NCI-H1092 treated with DMSO at 0.1 percent for 48 hours (cell line): ENCODE measurements at regions not wholly inside any gene's neighbourhood (a gene's known extent, or its start where the extent isn't known, plus 50 kb on each side); places are given as distances from the start of the nearest gene placed in this dataset.

Experiments used
- DNase-seq: peaks from one replicate; lab custom pipeline; 2025; lab: John Stamatoyannopoulos, UW

DNA sequence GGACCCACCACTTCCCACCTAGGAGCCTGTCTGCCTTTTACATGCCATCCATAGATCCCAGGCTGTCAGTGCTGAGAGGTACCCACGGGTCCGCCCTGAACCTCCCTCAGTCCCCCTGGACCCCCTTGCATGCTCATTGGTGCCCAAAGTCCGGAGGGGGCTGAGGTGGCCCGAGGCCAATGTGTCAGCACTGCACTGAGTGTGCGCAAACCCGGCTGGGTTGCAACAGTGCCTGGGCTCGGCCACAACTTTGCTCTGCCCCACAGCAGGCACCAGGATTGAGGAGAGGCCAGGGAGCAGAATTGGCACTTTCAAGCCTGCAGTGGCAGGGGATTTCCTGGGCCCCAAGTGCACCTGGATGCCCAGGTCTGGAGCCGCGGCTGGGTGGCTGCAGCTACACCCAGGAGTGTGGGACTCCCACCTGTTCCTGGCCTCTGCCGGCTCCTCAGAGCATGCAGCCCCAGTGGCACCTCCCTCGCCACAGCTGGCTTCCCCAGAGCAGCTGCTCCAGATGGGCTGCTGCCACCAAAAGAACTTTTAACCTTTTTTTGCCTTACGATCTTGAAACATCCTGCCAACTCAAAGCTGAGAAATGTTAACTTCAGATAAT is 837.0 kb downstream of the SLITRK6 start:
- no peak for DNase-seq

DNA sequence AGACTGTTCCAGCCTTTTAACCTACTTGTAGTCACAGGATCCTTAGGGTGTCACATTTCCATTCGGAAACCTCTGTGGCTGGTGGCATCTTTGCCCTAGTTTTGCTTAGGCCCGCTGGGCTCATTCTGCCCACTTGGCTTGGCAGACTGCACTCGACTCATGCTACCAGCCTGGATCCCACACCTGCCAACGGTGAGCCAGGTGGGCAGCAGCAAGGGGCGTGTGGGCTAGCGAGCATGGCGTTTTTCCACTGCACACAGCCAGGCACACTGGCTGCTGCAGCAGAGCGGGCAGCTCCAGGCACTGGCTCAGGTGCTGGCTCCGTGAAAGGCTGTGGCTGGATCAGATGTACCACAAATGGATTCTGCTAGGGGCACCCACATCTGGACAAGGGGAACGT is 838.2 kb downstream of the SLITRK6 start:
- no peak for DNase-seq

DNA sequence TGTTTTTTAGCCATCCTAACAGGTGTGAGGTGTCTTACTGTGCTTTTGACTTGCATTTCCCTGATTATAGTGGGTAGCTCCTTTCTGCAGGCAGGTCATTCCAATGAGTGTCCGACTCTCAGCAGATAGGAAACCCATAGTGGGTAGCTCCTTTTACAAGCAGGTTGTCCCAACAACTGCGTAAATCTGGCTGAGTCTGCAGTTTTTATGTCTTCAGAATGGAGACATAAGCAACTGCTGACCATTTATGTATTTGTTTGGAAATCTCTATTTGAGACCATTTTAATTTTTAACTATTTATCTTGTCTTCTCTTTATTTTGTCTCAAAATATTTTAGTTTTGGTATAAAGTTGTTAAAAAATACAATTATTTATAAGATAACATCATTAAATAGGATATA is 839.4 kb downstream of the SLITRK6 start:
- no peak for DNase-seq

DNA sequence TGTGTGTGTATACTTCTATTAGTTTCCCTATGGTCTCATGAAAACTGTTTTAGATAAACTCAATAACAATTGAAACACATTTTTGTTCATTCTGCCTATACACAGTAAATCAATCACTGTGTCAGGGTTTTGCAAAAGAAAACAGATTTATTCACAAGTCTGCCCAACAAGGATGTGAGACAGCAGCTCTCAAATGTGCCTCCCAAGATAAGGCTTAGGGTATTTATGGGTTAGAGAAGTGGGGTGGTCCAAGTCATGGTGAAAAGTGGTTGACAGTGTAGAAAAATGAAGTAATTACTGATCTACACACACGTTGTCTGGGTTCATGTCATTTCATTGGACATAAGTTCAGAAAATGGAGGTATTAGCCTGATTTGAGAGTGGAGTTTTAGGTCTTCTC is 844.6 kb downstream of the SLITRK6 start:
- DNase-seq = no peak

DNA sequence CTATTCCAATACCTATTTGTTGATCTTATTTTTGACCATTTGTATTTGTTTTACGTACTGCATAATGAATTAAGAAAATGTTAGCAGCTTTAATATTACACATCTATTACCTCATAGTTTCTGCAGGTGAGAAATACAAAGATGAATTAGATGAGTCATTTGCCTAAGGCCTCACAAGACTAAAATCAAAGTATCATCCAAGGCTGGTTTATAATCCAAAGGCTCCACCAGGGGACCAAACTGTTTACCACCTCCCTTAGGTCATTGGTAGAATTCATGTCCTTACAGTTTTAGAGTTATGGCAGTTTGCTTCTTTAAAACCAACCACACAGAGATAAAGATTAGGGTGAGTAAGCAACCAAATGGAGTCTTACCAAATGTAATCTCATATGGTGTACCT is 848.1 kb downstream of the SLITRK6 start:
- DNase-seq = no peak

DNA sequence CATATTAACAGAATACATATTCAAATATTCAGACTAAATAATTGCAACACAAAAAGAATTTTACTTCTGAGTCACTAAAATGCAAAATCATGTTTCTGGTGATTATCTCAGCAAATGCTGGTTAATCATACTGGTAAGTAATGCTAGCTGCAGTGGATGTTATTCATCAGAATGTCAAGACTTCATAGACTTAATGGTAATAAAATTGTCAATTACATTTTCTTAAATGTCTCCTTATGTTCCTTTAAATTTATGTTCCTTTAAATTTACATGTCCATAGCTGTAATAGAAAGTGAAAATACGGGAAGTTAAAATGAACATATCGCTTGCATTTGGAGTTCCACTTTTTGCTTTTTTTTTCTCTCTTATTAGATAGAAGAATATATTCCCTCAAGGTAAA is 853.0 kb downstream of the SLITRK6 start:
- no peak for DNase-seq

DNA sequence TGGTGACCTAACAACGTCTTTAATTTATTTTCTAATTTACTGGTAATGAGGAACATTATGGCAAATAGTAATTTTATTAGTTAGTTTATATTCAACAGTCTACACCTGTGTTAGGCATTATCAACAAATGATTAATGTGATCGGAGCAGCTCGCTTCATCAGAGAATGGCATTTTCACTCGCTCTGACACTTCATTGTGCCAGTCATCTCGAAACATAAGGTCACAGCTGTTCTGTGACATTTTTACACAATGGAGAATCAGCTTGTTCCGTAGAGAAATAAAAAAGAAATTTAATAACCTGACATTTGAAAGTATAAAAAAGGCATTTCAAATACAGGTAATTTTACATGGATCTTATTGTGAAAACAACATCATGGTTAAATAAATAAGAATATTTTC is 858.4 kb downstream of the SLITRK6 start:
- DNase-seq = no peak

DNA sequence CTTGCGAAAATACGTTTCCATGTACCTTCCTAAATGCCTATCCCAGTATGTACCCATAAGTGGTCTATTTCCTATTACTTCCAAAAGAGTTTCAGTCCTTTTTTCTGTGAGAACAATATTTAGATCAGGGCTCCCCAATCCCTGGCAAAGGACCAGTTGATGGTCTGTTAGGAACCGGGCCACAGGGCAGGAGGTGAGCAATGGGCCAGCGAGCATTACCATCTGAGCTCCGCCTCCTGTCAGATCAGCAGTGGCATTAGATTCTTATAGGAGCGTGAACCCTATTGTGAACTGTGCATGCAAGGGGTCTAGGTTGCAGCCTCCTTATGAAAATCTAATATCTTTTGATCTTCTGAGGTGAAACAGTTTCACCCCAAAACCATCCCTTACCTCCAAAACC is 859.1 kb downstream of the SLITRK6 start:
- no peak for DNase-seq

DNA sequence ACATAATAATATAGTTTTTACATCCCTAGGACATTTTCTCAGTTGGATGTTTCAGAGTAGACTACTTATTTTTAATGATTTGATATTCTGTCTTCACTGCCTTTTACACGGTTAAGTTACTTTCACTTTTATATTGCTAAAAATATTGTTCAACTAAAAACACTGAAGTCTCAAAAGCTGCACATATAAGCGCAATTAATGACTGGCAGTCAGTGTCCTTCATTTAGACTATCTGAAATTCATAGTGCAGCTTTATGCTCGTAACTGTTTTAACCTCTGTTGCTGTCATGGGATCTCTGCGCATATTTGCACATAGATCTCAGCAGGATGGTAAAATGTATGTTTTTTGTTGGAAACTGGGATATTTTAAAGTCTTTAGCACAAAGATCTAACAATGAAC is 864.3 kb downstream of the SLITRK6 start:
- DNase-seq = no peak

DNA sequence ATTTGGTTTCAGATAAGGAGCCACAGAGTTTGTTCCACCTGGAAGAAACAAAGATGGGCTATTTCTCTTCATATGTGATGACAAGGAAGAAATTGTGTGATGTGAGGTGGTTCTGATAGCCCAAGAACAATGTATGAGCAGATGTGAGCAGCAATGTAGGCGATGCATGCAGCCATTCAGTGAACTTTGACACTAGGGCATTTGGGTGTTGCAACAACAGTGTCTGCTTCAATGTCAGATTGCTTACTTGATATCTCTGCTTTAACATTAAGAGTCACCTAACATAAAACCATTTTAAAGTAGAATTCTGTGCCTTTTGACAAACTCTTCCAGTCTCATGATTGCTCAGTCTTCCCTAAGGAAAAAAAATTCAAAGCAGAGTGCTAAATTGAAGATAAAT is 865.4 kb downstream of the SLITRK6 start:
- DNase-seq = no peak

DNA sequence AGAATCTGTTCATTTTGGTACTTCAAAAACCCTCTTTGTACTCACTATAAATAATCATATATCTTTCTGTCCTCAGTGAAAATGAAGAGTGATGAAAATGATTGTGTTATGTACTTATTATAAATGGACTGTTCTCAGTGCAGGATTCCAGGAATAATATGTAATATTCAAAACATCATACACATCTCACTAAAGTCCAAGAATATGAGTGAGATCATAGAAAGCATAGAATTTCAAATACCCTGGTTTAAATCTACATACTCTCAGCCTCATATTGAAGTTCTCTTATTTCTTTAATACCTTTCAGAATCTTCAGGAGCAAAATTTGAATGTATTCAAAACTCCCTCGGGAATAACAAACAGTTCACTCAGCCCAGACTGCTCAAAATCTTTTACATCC is 868.0 kb downstream of the SLITRK6 start:
- DNase-seq = no peak

DNA sequence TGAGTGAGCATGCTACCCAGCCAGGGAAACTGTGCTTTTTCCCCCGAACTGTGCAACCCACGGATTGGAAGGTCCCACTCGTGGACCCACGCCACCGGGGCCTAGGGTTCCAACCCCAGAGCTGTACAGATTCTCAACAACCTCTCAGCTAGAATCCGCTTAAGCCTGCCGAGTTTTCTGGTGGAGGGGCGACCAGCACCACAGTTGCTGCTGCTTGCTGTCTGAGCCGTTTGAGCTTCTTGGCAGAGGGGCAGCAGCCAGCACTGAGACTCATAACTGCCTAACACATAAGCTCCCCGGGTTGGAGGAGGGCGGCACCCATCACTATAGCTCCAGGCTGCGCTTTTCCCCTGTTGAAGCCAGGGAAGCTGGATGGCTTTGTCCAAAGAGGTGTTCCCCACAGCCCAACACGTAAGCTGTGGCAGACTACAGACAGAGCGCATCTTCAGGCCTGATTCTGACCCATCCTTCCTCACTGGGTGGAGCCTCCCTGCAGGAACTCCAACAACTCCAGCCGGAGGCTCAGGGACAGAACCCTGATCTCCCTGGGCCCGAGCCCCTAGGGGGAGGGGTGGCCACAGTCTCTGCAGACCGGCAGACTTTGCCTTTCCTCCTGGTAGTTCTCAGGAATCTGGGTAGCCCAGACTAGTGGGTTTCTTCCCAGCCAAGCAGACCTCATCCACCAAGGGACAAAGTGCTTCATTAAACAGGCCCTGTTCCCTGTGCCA is 871.6 kb downstream of the SLITRK6 start:
- no peak for DNase-seq

DNA sequence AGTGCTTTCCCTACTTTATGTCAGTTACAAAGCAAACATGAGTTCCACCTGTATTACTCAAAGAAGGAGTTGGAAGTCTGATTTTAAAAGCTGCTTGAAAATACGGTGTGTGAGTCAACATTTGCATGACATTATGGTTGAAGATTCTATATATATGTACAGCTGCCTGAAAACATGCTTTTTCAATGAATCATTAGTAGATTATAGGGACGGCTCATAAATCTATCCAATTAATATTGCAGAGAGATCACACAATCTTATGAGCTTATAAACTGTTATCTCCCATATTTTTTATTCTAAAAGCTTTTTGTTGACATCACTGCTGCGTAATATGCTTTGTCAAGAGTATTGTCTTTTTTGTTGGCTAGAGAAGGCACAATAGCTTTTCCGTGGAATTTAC is 873.8 kb downstream of the SLITRK6 start:
- no peak for DNase-seq

DNA sequence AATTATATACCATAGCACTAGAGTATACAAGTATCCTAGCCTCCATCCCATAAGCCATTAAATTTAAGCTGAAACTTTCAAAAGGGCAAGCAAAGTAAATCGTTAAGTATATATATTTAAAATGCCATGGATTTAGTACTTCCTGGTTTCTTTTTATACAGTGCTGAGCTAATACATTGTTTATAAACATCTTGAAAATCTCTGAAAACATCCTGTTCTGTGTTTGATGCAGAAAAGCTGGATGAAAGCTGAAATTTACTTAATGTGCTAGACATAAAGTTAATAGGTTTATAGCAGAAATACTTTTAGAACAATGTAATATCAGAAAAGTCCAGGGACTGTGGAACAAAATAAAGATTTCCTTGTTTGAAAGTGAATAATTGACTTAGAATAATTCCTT is 875.4 kb downstream of the SLITRK6 start:
- no peak for DNase-seq

DNA sequence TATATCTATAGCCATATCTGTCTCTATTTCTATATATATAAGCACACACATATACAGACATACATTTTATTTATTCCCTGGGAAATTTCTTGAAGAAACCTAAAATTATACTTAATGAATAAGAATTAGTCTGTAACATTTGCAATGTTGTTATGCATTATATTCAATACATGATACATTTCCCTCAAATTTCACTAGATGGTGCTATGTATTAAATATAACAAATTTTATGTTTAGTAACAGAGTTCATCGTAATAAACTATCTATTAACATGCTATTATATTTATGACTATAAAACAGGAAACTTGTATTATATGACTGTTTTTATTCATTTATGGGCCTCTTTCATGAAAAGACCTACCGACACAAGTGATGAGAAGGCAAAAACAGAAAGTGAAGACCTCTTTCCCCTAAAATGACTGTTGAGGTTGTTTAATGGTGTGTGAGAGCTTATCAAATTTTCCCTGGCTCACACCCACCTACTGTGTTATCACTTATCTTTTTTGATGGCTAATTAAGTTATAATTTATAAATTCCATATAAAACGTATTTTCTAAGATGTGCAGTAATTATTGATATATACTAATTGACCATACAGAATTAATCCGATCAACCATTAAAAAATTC is 881.9 kb downstream of the SLITRK6 start:
- peak; percentile 68 for DNase-seq

DNA sequence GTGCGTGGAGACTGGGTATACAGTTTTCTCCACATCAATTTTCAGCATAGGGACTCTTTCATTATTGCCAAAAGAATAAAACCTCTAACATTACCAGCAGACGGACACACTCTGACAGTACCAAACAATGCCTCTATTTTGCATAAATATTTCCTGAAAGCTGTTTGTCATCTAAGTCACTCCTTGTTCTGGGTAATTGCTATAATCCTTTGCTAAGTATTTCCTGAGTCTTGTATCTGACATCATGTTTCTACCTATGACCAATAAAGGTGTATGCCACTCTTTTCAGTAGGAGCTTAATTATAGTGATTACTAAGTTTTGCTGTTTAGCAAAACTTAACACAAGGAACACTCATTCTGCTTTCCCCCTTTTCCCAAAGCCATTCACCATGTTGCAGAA is 886.5 kb downstream of the SLITRK6 start:
- no peak for DNase-seq

DNA sequence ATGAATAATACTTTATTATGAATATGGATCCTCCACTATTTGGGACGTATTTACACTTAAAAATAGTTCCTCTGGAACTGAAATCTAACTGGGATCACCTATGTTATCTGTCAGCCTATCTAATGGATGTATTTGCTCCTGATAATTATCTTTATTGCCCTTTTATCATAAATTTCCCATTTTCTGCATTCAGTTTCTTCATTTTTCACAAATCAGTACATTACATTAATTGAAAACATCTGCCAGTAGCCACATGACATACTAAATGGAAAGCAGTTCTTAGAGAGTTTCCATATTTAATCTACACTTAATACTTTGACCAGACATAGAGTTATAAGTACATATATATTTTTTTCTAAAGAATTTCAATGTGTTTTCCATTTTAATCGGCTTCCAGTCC is 888.8 kb downstream of the SLITRK6 start:
- DNase-seq = no peak

DNA sequence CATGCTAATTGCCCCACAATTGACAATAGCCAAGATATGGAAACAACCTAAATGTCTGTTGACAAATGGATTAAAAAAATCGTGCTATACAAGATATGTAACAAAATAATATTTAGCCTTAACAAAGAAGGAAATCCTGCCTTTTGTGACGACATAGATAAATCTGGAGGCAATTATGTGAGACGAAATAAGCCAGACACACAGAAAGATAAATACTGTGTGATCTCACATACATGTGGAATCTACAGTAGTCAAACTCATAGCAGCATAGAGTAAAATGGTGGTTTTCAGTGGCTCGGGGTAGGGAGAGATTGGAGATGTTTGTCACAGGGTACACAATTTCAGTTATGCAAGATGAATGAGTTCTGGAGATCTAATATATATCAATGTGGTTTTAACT is 895.8 kb downstream of the SLITRK6 start:
- no peak for DNase-seq

DNA sequence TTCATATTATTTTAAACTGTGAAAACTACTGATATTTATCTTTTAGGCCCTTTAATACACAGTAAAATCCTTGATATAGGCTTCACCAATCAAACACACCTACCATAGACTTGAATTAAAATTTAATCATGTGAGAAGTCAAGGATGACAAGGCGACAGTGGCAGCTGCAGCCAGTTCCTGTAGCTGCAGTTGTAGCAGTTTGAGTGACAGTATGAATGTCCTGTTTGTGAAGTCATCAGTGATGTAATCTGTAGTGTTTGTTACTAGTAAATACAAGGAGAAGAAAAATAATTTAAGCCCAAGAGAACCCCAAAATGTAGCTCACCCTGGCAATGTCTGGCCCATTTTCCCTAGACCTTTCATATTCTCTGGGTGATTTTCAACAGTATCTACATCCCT is 897.0 kb downstream of the SLITRK6 start:
- no peak for DNase-seq

DNA sequence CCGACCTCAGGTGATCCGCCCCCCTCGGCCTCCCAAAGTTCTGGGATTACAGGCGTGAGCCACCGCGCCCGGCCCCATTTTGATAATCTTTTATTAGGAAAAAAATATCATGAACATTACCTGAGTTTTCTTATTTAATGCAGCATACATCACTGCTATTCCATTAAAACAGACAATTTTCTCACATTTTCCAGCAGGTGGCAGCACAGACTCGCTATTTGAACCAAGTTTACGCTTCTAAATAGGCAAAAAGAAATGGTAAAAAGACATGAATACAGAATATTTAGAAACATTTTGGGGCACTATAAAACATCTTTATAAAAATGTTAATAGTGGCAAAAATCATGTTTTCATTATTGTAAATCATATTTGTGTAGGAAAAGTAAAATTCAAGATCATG is 903.1 kb downstream of the SLITRK6 start:
- peak; percentile 54 for DNase-seq

DNA sequence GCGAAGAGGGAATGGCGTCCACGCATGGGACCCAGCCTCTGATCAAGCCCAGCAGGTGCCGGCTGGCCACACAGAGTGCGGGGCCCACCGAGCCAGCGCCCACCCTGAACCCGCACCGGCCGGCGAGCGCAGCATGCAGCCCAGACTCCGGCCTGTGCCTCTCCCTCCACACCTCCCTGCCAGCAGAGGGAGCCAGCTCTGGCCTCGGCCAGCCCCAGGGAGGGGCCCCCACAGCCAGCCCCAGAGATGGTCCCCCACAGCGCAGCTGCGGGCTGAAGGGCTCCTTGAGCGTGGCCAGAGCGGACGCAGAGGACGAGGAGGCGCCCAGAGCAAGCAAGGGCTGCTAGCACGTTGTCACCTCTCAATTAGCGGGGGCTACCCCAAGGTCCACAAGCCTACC is 904.5 kb downstream of the SLITRK6 start:
- DNase-seq = no peak

DNA sequence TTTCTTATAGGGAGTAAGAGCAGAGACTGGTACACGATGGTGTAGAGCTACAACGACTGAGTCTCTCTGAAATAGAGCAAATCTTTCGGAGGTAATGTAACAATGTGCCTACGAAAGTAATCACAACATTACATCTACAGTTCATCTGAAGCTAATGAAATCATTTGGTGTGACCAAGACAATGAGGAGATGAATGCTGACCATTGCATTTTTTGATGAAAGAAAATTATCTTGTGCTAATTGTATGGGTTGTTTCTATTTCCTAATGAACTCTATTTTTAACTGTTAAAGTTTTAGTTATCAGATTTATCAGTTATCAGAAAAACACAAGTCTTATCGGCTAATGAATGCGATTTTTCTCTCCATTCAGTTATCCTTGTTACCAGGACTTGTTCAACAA is 913.4 kb downstream of the SLITRK6 start:
- no peak for DNase-seq

DNA sequence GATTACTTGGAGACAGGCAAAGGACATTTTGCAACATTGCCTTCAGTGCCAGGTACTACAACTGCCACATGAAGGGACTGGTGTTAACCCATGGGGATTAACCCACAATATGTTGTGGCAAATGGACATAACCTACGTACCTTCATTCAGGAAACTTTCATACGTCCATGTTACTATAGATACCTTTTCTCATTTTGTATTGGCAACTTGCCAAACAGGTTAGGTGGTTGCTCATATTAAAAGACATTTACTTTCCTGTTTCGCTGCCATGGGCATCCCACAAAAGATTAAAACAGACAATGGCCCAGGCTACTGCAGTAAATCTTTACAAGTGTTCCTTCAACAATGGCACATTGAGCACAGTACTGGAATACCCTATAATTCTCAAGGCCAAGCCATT is 925.3 kb downstream of the SLITRK6 start:
- peak; percentile 19 for DNase-seq

DNA sequence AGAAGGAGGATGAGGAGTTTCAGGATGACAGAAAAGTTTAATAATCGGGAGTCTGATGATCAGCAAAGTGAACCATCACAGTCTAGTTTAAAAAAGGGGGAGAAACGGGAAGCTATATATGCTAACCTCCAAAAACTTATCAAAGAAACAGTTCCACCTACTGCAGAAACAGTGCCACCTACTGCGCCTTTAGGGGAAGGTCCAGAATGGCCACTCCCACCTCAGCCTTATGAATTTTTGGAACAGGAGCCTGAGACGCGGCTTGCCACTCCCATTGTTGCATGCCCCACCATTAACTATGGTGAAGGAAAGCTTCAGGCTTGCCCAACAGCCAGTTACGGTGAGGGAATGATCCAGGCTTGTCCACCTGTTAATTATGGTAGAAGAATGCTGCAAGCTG is 929.0 kb downstream of the SLITRK6 start:
- no peak for DNase-seq
